ENCODE measurements at regions not wholly inside any gene's neighbourhood (a gene's known extent, or its start where the extent isn't known, plus 50 kb on each side); places are given as distances from the start of the nearest gene placed in this dataset.

GRCh38 chr6:6376845-6377244 lies 56.4 kb upstream of the F13A1 start:
- DNase-seq: no peak

- DNase-seq: no peak
These were observed 57.2 kb upstream of the F13A1 start for GRCh38 chr6:6377621-6378020.

GRCh38 chr6:6379573-6379972 lies 59.1 kb upstream of the F13A1 start:
- DNase-seq: no peak

GRCh38 chr6:6384520-6384919 lies 64.1 kb upstream of the F13A1 start:
- DNase-seq: no peak

- DNase-seq: no peak
These were observed 65.5 kb upstream of the F13A1 start for GRCh38 chr6:6386010-6386409.

GRCh38 chr6:6390849-6391602 lies 70.6 kb upstream of the F13A1 start:
- DNase-seq: no peak

GRCh38 chr6:6392214-6393068 lies 72.0 kb upstream of the F13A1 start:
- DNase-seq: no peak

GRCh38 chr6:6393069-6393529 lies 72.6 kb upstream of the F13A1 start:
- DNase-seq: no peak

GRCh38 chr6:6395581-6396197 lies 75.2 kb upstream of the F13A1 start:
- DNase-seq: no peak

- DNase-seq: no peak
These were observed 77.4 kb upstream of the F13A1 start for GRCh38 chr6:6397842-6398241.

GRCh38 chr6:6399568-6399967 lies 79.1 kb upstream of the F13A1 start:
- DNase-seq: no peak

- no peak for DNase-seq
These were observed 80.9 kb upstream of the F13A1 start for GRCh38 chr6:6401401-6401800.

GRCh38 chr6:6402006-6402405 lies 81.5 kb upstream of the F13A1 start:
- no peak for DNase-seq

- no peak for DNase-seq
These were observed 82.1 kb upstream of the F13A1 start for GRCh38 chr6:6402591-6402990.

GRCh38 chr6:6405031-6405430 lies 84.6 kb upstream of the F13A1 start:
- no peak for DNase-seq

- no peak for DNase-seq
These were observed 85.7 kb upstream of the F13A1 start for GRCh38 chr6:6405997-6406714.

GRCh38 chr6:6406715-6407070 lies 86.2 kb upstream of the F13A1 start:
- DNase-seq: no peak

- no peak for DNase-seq
These were observed 86.7 kb upstream of the F13A1 start for GRCh38 chr6:6407071-6407741.

- no peak for DNase-seq
These were observed 89.1 kb upstream of the F13A1 start for GRCh38 chr6:6409397-6410030.

- DNase-seq: no peak
These were observed 90.7 kb upstream of the F13A1 start for GRCh38 chr6:6411115-6411514.

GRCh38 chr6:6412221-6412620 lies 91.8 kb upstream of the F13A1 start:
- DNase-seq: no peak

GRCh38 chr6:6412700-6413099 lies 92.2 kb upstream of the F13A1 start:
- no peak for DNase-seq

All from central memory CD4-positive, alpha-beta T cell (primary cell).